Uterus (tissue), 3 donors: ENCODE measurements at regions not wholly inside any gene's neighbourhood (a gene's known extent, or its start where the extent isn't known, plus 50 kb on each side); places are given as distances from the start of the nearest gene placed in this dataset.

ENCODE experiments used
- DNase-seq, 2 donors: peaks; one replicate each; pipeline ENCODE4 v3.0.0-alpha.2; 2019 to 2020
- H3K27ac ChIP-seq, 2 donors: fragments of 200-600 bp; sonication (generic); 1 replicate in 1 of 2; 2 replicates in 1 of 2; pipeline ENCODE4 v1.5.1; 2016 to 2018
- H3K27me3 ChIP-seq, 2 donors: fragments of 200-600 bp; sonication (generic); one replicate each; pipeline ENCODE4 v1.5.1; 2018 to 2019; ENCODE audit warnings: control low read depth in 1 of 2
- H3K36me3 ChIP-seq, 2 donors: fragments of 200-600 bp; sonication (generic); one replicate each; pipeline ENCODE4 v1.5.1; 2019; ENCODE audit warnings: control low read depth in 1 of 2
- H3K4me1 ChIP-seq, 2 donors: fragments of 200-600 bp; sonication (generic); one replicate each; pipeline ENCODE4 v1.5.1; 2018 to 2019; ENCODE audit warnings: control low read depth in 1 of 2
- H3K4me3 ChIP-seq, 2 donors: fragments of 200-600 bp; sonication (generic); 1 replicate in 1 of 2; 2 replicates in 1 of 2; pipeline ENCODE4 v1.5.1; 2018 to 2019; ENCODE audit warnings: mild to moderate bottlenecking in 1 of 2
- H3K9me3 ChIP-seq, 2 donors: fragments of 200-600 bp; sonication (generic); one replicate each; pipeline ENCODE4 v1.5.1; 2019; ENCODE audit warnings: control low read depth in 1 of 2
- POLR2A ChIP-seq, 2 donors: fragments of 450-650 bp; IDR thresholded peaks; one replicate each; pipeline ENCODE4 v1.6.1; 2016; ENCODE audit warnings: antibody characterized with exemption in 2 of 2, mild to moderate bottlenecking in 1 of 2, moderate library complexity in 1 of 2
- intact Hi-C: fragments of 100-400 bp; cut with DNase I; formaldehyde crosslinking; loops from one replicate; pipeline ENCODE4 v1.15.1; 2023; ENCODE audit warnings: low total_unique reads
- TF ChIP-seq, protein P1 (sequence below), 4 experiments: fragments of 200-600 bp in 2 of 4; fragments of 450-650 bp in 2 of 4; sonication (generic) in 2 of 4; IDR thresholded peaks; one replicate each; pipeline ENCODE4 v1.5.1; 2016 to 2019; ENCODE audit warnings: antibody characterized with exemption in 4 of 4, mild to moderate bottlenecking in 2 of 4, moderate library complexity in 1 of 4
- donor health status: DM: yes; HTN: yes; CAD: no.

DNA sequence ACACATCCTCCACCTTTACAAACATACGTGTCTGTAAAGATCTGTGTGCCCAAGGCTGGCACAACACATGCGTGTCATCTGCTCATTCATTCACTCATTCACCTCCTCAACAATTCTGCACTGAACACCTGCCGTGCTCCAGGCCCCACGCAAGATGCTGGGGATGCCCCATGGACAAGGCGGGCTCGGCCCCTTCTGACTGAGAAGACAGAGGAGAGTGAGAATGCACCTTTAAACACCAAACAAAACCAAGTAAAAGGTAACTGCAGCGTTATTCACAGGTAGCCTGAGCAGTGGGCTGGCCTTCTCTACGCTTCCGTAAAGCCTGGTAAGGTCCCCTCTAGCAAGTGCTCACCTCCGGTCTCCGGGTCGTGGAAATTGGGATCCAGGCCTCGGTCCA is 142.8 kb downstream of the SHANK2 start:
- intact Hi-C loops: no loop called here
- Histone ChIP-seq H3K36me3 (no peaks in the 10 kb centered on the region), H3K27me3 (no peaks in the 10 kb centered on the region), H3K9me3 (no peaks in the 10 kb centered on the region), H3K4me1 (no peaks in the 10 kb centered on the region), H3K4me3 (no peak overlapping the region), H3K27ac (no peak overlapping the region)
- DNase-seq: no peak
- no peak for TF ChIP-seq POLR2A (IDR thresholded peaks at IDR 0.05)
- TF ChIP-seq, protein P1, sequence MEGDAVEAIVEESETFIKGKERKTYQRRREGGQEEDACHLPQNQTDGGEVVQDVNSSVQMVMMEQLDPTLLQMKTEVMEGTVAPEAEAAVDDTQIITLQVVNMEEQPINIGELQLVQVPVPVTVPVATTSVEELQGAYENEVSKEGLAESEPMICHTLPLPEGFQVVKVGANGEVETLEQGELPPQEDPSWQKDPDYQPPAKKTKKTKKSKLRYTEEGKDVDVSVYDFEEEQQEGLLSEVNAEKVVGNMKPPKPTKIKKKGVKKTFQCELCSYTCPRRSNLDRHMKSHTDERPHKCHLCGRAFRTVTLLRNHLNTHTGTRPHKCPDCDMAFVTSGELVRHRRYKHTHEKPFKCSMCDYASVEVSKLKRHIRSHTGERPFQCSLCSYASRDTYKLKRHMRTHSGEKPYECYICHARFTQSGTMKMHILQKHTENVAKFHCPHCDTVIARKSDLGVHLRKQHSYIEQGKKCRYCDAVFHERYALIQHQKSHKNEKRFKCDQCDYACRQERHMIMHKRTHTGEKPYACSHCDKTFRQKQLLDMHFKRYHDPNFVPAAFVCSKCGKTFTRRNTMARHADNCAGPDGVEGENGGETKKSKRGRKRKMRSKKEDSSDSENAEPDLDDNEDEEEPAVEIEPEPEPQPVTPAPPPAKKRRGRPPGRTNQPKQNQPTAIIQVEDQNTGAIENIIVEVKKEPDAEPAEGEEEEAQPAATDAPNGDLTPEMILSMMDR (IDR thresholded peaks at IDR 0.05): no peak

DNA sequence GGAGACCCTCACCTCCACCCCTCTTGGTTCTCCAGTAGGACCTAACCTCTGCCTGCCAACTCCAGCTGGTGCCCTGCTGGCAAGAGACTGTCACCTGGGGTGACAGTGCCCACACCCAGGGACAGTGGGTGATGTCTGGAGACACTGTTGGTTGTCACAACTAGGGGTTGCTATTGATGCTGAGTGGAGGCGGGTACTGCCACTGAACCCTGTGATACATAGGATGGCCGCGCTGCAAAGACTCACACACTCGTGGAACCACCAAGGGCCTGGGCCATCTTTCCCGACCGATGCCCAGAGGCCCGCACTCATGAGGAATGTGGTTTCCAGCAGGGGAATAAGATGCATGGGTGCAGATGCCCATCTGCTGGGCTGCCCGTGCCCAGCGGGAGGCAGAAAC is 143.2 kb downstream of the SHANK2 start:
- intact Hi-C loops: no loop called here
- Histone ChIP-seq H3K9me3 (no peaks in the 10 kb centered on the region), H3K27ac (no peak overlapping the region), H3K4me3 (no peak overlapping the region), H3K4me1 (no peaks in the 10 kb centered on the region), H3K36me3 (no peaks in the 10 kb centered on the region), H3K27me3 (no peaks in the 10 kb centered on the region)
- no peak for DNase-seq
- no peak for TF ChIP-seq POLR2A (IDR thresholded peaks at IDR 0.05)
- TF ChIP-seq, protein P1 (IDR thresholded peaks at IDR 0.05): no peak

GRCh38 chr11:71108013-71108865 is 144.1 kb downstream of the SHANK2 start:
- TF ChIP-seq POLR2A (IDR thresholded peaks at IDR 0.05): no peak
- TF ChIP-seq, protein P1 (IDR thresholded peaks at IDR 0.05): no peak
- Histone ChIP-seq H3K27me3 (no peaks in the 10 kb centered on the region), H3K36me3 (no peaks in the 10 kb centered on the region), H3K4me3 (no peak overlapping the region), H3K27ac (no peak overlapping the region), H3K4me1 (no peaks in the 10 kb centered on the region), H3K9me3 (no peaks in the 10 kb centered on the region)
- intact Hi-C loops: no loop called here
- DNase-seq: no peak

- TF ChIP-seq POLR2A (IDR thresholded peaks at IDR 0.05): no peak
- TF ChIP-seq, protein P1 (IDR thresholded peaks at IDR 0.05): no peak
- no peaks in the 10 kb centered on the region for H3K27me3 ChIP-seq
- no peak overlapping the region for H3K4me3 ChIP-seq
- DNase-seq: no peak
- no peaks in the 10 kb centered on the region for H3K4me1 ChIP-seq
- intact Hi-C loops: no loop called here
- no peaks in the 10 kb centered on the region for H3K36me3 ChIP-seq
- H3K27ac ChIP-seq: no peak overlapping the region
- no peaks in the 10 kb centered on the region for H3K9me3 ChIP-seq
Observed at GRCh38 chr11:71106671-71107070, 145.7 kb downstream of the SHANK2 start.

DNA sequence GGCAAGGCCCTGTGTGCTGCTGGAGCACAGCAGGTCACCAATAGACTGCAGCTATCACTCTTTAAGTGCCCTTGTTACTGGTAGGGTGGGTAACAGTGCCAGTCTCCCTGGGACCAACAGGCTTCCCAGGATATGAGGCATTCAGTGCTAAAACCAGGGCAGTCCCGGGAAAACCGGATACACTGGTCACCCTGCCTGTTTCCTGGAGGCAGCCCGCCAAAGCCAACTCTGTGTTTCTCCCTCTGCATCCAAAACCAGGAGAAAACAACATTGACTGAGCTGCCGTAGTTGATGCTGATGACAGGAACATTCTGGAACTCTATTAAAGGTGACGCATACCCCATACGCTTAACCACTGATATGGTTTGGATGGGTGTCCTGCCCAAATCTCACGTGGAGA is 149.1 kb downstream of the SHANK2 start:
- no peaks in the 10 kb centered on the region for H3K4me1 ChIP-seq
- no peaks in the 10 kb centered on the region for H3K36me3 ChIP-seq
- H3K27ac ChIP-seq: no peak overlapping the region
- no peak for TF ChIP-seq POLR2A (IDR thresholded peaks at IDR 0.05)
- TF ChIP-seq, protein P1 (IDR thresholded peaks at IDR 0.05): no peak
- H3K27me3 ChIP-seq: no peaks in the 10 kb centered on the region
- no peak for DNase-seq
- intact Hi-C loops: no loop called here
- H3K4me3 ChIP-seq: no peak overlapping the region
- H3K9me3 ChIP-seq: no peaks in the 10 kb centered on the region
